SU-DHL-6 (cell line): ENCODE measurements at regions not wholly inside any gene's neighbourhood (a gene's known extent, or its start where the extent isn't known, plus 50 kb on each side); places are given as distances from the start of the nearest gene placed in this dataset.

ENCODE experiments used
- EZH2phosphoT487 ChIP-seq: fragments of 200-600 bp; sonication (generic), shearing (Covaris generic); conservative IDR thresholded peaks from 2 replicates; pipeline ENCODE4 v1.6.1; 2018; ENCODE audit warnings: mild to moderate bottlenecking, antibody characterized with exemption, low read length, moderate library complexity, mixed read lengths
- TF ChIP-seq, protein P1 (sequence below): fragments of 200-600 bp; sonication (generic); IDR thresholded peaks from one replicate; pipeline ENCODE4 v1.5.1; 2017; ENCODE audit warnings: antibody characterized with exemption, mild to moderate bottlenecking, low read length, moderate library complexity; ENCODE audit not compliant: insufficient read depth, poor library complexity, severe bottlenecking

DNA sequence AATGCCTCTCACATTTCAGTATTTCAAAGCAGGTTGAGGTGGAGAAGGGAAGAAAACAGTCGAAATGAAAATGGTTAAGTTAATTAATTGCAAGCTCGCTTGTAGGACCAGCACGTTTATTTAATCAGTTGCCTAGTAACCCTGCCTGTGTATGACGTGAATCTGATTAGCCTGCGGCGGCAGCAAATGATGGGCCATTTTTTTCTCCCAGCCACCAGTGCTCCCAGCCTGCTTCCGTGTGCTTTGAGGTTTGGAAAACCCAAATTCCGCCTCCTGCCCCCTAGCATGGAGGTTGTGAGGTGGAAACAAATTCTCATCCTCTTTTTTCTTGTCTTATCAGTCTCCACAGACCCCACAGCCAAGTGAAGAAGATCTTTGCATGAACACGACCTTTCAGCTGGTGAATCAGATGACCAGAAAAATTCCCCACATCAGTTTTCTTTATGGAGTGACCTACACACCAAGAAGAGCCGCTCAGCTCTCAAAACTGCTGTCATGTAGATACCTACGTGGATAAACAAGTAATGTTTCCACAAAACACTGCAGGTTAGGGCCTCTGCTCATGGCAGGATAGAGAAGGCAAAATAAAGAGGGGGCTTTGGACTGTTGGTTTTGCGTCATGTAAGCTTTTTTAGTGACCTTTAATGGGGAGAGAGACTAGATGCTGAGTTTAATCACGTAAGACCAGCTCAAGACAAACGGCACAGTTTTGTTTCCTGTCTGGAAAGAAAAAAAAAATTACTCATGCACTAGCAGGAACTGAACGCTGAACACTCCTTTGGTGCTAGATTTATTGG, 572.9 kb upstream of the NOX3 start:
- TF ChIP-seq, protein P1, sequence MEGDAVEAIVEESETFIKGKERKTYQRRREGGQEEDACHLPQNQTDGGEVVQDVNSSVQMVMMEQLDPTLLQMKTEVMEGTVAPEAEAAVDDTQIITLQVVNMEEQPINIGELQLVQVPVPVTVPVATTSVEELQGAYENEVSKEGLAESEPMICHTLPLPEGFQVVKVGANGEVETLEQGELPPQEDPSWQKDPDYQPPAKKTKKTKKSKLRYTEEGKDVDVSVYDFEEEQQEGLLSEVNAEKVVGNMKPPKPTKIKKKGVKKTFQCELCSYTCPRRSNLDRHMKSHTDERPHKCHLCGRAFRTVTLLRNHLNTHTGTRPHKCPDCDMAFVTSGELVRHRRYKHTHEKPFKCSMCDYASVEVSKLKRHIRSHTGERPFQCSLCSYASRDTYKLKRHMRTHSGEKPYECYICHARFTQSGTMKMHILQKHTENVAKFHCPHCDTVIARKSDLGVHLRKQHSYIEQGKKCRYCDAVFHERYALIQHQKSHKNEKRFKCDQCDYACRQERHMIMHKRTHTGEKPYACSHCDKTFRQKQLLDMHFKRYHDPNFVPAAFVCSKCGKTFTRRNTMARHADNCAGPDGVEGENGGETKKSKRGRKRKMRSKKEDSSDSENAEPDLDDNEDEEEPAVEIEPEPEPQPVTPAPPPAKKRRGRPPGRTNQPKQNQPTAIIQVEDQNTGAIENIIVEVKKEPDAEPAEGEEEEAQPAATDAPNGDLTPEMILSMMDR, result no peak
- TF ChIP-seq EZH2phosphoT487, result no peak
